Neural progenitor cell (in vitro differentiated cells): ENCODE measurements at regions not wholly inside any gene's neighbourhood (a gene's known extent, or its start where the extent isn't known, plus 50 kb on each side); places are given as distances from the start of the nearest gene placed in this dataset.

Experiments used
- EZH2 ChIP-seq: fragments of 200-600 bp; sonication (generic); IDR thresholded peaks from 2 replicates; pipeline ENCODE4 v1.6.1; 2017; ENCODE audit warnings: antibody characterized with exemption, mild to moderate bottlenecking, moderate library complexity
- EZH2phosphoT487 ChIP-seq: fragments of 200-600 bp; sonication (generic); IDR thresholded peaks from 2 replicates; pipeline ENCODE4 v1.6.1; 2017; ENCODE audit warnings: antibody characterized with exemption
- TF ChIP-seq, protein P1 (sequence below): fragments of 200-600 bp; sonication (generic); IDR thresholded peaks from 2 replicates; pipeline ENCODE4 v1.5.1; 2017; ENCODE audit warnings: antibody characterized with exemption, mild to moderate bottlenecking

DNA sequence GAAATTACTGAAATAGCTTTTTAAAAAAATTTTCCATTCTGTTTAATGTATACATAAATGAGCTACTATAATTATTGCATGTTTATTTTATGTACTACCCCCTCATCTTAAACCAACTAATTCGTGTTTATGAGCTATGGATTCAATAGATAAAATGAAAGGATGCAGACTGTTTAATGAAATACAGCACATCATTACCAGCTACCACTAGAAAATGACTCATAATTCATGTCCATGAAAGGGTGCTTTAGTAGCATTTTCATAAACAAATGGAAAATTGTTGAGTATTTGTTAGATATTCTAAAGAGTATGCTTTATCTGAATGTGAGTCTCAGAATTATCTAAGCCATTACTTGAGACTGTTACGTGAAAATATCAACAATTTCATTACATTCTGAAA lies 1590.1 kb downstream of the HACE1 start:
- TF ChIP-seq, protein P1, sequence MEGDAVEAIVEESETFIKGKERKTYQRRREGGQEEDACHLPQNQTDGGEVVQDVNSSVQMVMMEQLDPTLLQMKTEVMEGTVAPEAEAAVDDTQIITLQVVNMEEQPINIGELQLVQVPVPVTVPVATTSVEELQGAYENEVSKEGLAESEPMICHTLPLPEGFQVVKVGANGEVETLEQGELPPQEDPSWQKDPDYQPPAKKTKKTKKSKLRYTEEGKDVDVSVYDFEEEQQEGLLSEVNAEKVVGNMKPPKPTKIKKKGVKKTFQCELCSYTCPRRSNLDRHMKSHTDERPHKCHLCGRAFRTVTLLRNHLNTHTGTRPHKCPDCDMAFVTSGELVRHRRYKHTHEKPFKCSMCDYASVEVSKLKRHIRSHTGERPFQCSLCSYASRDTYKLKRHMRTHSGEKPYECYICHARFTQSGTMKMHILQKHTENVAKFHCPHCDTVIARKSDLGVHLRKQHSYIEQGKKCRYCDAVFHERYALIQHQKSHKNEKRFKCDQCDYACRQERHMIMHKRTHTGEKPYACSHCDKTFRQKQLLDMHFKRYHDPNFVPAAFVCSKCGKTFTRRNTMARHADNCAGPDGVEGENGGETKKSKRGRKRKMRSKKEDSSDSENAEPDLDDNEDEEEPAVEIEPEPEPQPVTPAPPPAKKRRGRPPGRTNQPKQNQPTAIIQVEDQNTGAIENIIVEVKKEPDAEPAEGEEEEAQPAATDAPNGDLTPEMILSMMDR = no peak
- no peak for TF ChIP-seq EZH2
- TF ChIP-seq EZH2phosphoT487 = no peak
